ENCODE measurements at regions not wholly inside any gene's neighbourhood (a gene's known extent, or its start where the extent isn't known, plus 50 kb on each side); places are given as distances from the start of the nearest gene placed in this dataset.

- no peak for TF ChIP-seq SUZ12 (IDR thresholded peaks at IDR 0.05)
- TF ChIP-seq SP1 (IDR thresholded peaks at IDR 0.05), result no peak
- TF ChIP-seq LEF1 (IDR thresholded peaks at IDR 0.05; ENCODE audit: borderline replicate concordance), result no peak
- TF ChIP-seq PKNOX1 (IDR thresholded peaks at IDR 0.05), result no peak
- TF ChIP-seq ELF4 (IDR thresholded peaks at IDR 0.05), result no peak
- no peak for TF ChIP-seq FOXK2 (IDR thresholded peaks at IDR 0.05)
Measured at GRCh38 chr6:7486951-7487350, 54.5 kb upstream of the DSP start.

All from HEK293T (cell line).